ENCODE measurements at regions not wholly inside any gene's neighbourhood (a gene's known extent, or its start where the extent isn't known, plus 50 kb on each side); places are given as distances from the start of the nearest gene placed in this dataset.
A peak's percentile ranks its signal among the peaks of the same experiment; 100 is the strongest.

GRCh38 chr18:10298346-10298745, 156.1 kb upstream of the APCDD1 start:
- ChIA-PET POLR2A (ENCODE audit: low non-redundant PET) (no interaction called here), CTCF (interaction anchor here (0.5 kb wide), 1 partner anchor 26 kb away, joined by 4 read pairs; no protein-coding TSS in a partner anchor)
- no peak overlapping the region for H3K27ac ChIP-seq
- TF ChIP-seq CTCF (conservative IDR thresholded peaks at IDR 0.05; ENCODE audit: low read depth) = no peak
- DNase-seq (ENCODE audit: low spot score) = no peak

GRCh38 chr18:10299643-10300042, 154.8 kb upstream of the APCDD1 start:
- ChIA-PET POLR2A (ENCODE audit: low non-redundant PET) (no interaction called here), CTCF (no interaction called here)
- no peak for DNase-seq (ENCODE audit: low spot score)
- H3K27ac ChIP-seq = no peak overlapping the region
- no peak for TF ChIP-seq CTCF (conservative IDR thresholded peaks at IDR 0.05; ENCODE audit: low read depth)

GRCh38 chr18:10300739-10301138, 153.7 kb upstream of the APCDD1 start:
- no peak overlapping the region for H3K27ac ChIP-seq
- CTCF ChIA-PET = interaction anchor here (0.6 kb wide), 2 partner anchors 33 to 793 kb away, joined by 3 read pairs; no protein-coding TSS in a partner anchor
- DNase-seq (ENCODE audit: low spot score) = no peak
- POLR2A ChIA-PET (ENCODE audit: low non-redundant PET) = no interaction called here
- no peak for TF ChIP-seq CTCF (conservative IDR thresholded peaks at IDR 0.05; ENCODE audit: low read depth)

- CTCF ChIA-PET = no interaction called here
- no peak overlapping the region for H3K27ac ChIP-seq
- TF ChIP-seq CTCF (conservative IDR thresholded peaks at IDR 0.05; ENCODE audit: low read depth) = no peak
- no peak for DNase-seq (ENCODE audit: low spot score)
- POLR2A ChIA-PET (ENCODE audit: low non-redundant PET) = no interaction called here
Measured at GRCh38 chr18:10301831-10302483, 152.5 kb upstream of the APCDD1 start.

- no peak for TF ChIP-seq CTCF (conservative IDR thresholded peaks at IDR 0.05; ENCODE audit: low read depth)
- POLR2A ChIA-PET (ENCODE audit: low non-redundant PET) = no interaction called here
- DNase-seq (ENCODE audit: low spot score) = no peak
- CTCF ChIA-PET = no interaction called here
- no peak overlapping the region for H3K27ac ChIP-seq
Measured at GRCh38 chr18:10303171-10303570, 151.3 kb upstream of the APCDD1 start.

GRCh38 chr18:10304853-10305252, 149.6 kb upstream of the APCDD1 start:
- no peak for TF ChIP-seq CTCF (conservative IDR thresholded peaks at IDR 0.05; ENCODE audit: low read depth)
- ChIA-PET POLR2A (ENCODE audit: low non-redundant PET) (no interaction called here), CTCF (interaction anchor here (0.5 to 0.7 kb wide), 2 partner anchors 11 to 215 kb away, joined by 3 read pairs; no protein-coding TSS in a partner anchor)
- no peak overlapping the region for H3K27ac ChIP-seq
- peak; percentile 33 for DNase-seq (ENCODE audit: low spot score)
